GM23338 (cell line): ENCODE measurements at regions not wholly inside any gene's neighbourhood (a gene's known extent, or its start where the extent isn't known, plus 50 kb on each side); places are given as distances from the start of the nearest gene placed in this dataset.

Experiments
- ATAC-seq: fragments of 200-7000 bp; cut with Tn5 transposase; 3 replicates; pipeline ENCODE4 v1.9.1; 2020
- DNase-seq: peaks from one replicate; pipeline ENCODE4 v3.0.0-alpha.2; 2015; ENCODE audit warnings: low spot score
- H2AFZ ChIP-seq: fragments of 200-600 bp; sonication (generic); 2 replicates; pipeline ENCODE4 v1.8.0; 2016; ENCODE audit warnings: antibody characterized with exemption, mild to moderate bottlenecking, moderate library complexity
- H3F3A ChIP-seq: fragments of 200-600 bp; sonication (generic); replicated peaks from 2 replicates; pipeline ENCODE4 v1.8.0; 2017; ENCODE audit warnings: antibody characterized with exemption, mixed run types, low read depth
- H3K27ac ChIP-seq: fragments of 200-600 bp; sonication (generic); 2 replicates; pipeline ENCODE4 v1.6.1; 2016; ENCODE audit warnings: low read depth
- H3K27me3 ChIP-seq: fragments of 200-600 bp; sonication (generic); 2 replicates; pipeline ENCODE4 v1.8.0; 2016; ENCODE audit warnings: mild to moderate bottlenecking, mixed run types, moderate library complexity; ENCODE audit not compliant: insufficient read depth
- H3K36me3 ChIP-seq: fragments of 200-600 bp; sonication (generic); 2 replicates; pipeline ENCODE4 v1.8.0; 2016; ENCODE audit warnings: mild to moderate bottlenecking; ENCODE audit not compliant: insufficient read depth
- H3K4me1 ChIP-seq: fragments of 200-600 bp; sonication (generic); 2 replicates; pipeline ENCODE4 v1.8.0; 2016; ENCODE audit warnings: mild to moderate bottlenecking, moderate library complexity; ENCODE audit not compliant: insufficient read depth
- H3K4me2 ChIP-seq: fragments of 200-600 bp; sonication (generic); 2 replicates; pipeline ENCODE4 v1.7.1; 2017; ENCODE audit warnings: mixed run types
- H3K4me3 ChIP-seq: fragments of 200-600 bp; sonication (generic); 2 replicates; pipeline ENCODE4 v1.6.1; 2016; ENCODE audit warnings: mixed run types
- H3K79me2 ChIP-seq: fragments of 200-600 bp; sonication (generic); replicated peaks from 2 replicates; pipeline ENCODE4 v1.8.0; 2017; ENCODE audit warnings: mild to moderate bottlenecking; ENCODE audit not compliant: insufficient read depth
- H3K9me2 ChIP-seq: fragments of 200-600 bp; sonication (generic); 2 replicates; pipeline ENCODE4 v1.8.0; 2017; ENCODE audit not compliant: insufficient read depth
- H4K20me1 ChIP-seq: fragments of 200-600 bp; sonication (generic); replicated peaks from 2 replicates; pipeline ENCODE4 v1.8.0; 2017; ENCODE audit warnings: mild to moderate bottlenecking; ENCODE audit not compliant: insufficient read depth
- H3K27ac Mint-ChIP-seq: 2 replicates; pipeline ENCODE4 v1.8.0; 2020; ENCODE audit warnings: inconsistent platforms, mild to moderate bottlenecking, moderate library complexity, mixed read lengths
- H3K27me3 Mint-ChIP-seq: 3 replicates; pipeline ENCODE4 v1.8.0; 2022; ENCODE audit warnings: low read depth, mild to moderate bottlenecking, moderate library complexity, mixed read lengths, inconsistent platforms; ENCODE audit not compliant: insufficient read depth, poor library complexity
- H3K36me3 Mint-ChIP-seq: 3 replicates; pipeline ENCODE4 v1.8.0; 2021; ENCODE audit warnings: low read depth, mild to moderate bottlenecking, inconsistent platforms, moderate library complexity, mixed read lengths
- H3K4me1 Mint-ChIP-seq: 3 replicates; pipeline ENCODE4 v1.8.0; 2020; ENCODE audit warnings: mild to moderate bottlenecking, inconsistent platforms, mixed read lengths
- H3K4me3 Mint-ChIP-seq: 3 replicates; pipeline ENCODE4 v1.8.0; 2021; ENCODE audit warnings: moderate library complexity, mild to moderate bottlenecking, inconsistent platforms, mixed read lengths
- H3K9me3 Mint-ChIP-seq: 3 replicates; pipeline ENCODE4 v1.8.0; 2020; ENCODE audit warnings: moderate library complexity, mild to moderate bottlenecking, inconsistent platforms, mixed read lengths
- CREB1 ChIP-seq: fragments of 250-450 bp; sonication (Bioruptor Pico); IDR thresholded peaks from 2 replicates; pipeline ENCODE4 v1.5.0; 2020; ENCODE audit warnings: low read depth, mild to moderate bottlenecking, moderate library complexity
- CTCF ChIP-seq, 2 experiments: fragments of 200-600 bp in 1 of 2; sonication (generic) in 1 of 2; conservative IDR thresholded peaks; 2 replicates each; pipeline versions ENCODE4 v1.5.1 to v1.6.1; 2016 to 2017; ENCODE audit warnings: antibody characterized with exemption in 2 of 2, low read depth in 2 of 2, mild to moderate bottlenecking in 2 of 2, moderate library complexity in 1 of 2
- ETS1 ChIP-seq: IDR thresholded peaks from 2 replicates; pipeline ENCODE4 v1.6.1; 2016; ENCODE audit warnings: antibody characterized with exemption
- EZH2phosphoT487 ChIP-seq: fragments of 200-600 bp; sonication (generic); IDR thresholded peaks from one replicate; pipeline ENCODE4 v1.8.1; 2018; ENCODE audit warnings: antibody characterized with exemption; ENCODE audit not compliant: unreplicated experiment
- JUNB ChIP-seq: IDR thresholded peaks from one replicate; pipeline ENCODE4 v1.6.1; 2016; ENCODE audit warnings: antibody characterized with exemption; ENCODE audit not compliant: unreplicated experiment
- NANOG ChIP-seq: IDR thresholded peaks from 2 replicates; pipeline ENCODE4 v1.6.1; 2016; ENCODE audit warnings: antibody characterized with exemption, borderline replicate concordance
- POLR2AphosphoS5 ChIP-seq: IDR thresholded peaks from 2 replicates; pipeline ENCODE4 v1.6.1; 2016; ENCODE audit warnings: antibody characterized with exemption, low read depth
- REST ChIP-seq: IDR thresholded peaks from one replicate; pipeline ENCODE4 v1.6.1; 2018; ENCODE audit warnings: antibody characterized with exemption; ENCODE audit not compliant: unreplicated experiment
- STAT1 ChIP-seq: IDR thresholded peaks from one replicate; pipeline ENCODE4 v1.6.1; 2016; ENCODE audit warnings: antibody characterized with exemption; ENCODE audit not compliant: unreplicated experiment
- ZNF331 ChIP-seq: fragments of 250-450 bp; sonication (Bioruptor Pico); IDR thresholded peaks from 2 replicates; pipeline ENCODE4 v1.5.0; 2020; ENCODE audit warnings: low read depth, mild to moderate bottlenecking, moderate library complexity
- TF ChIP-seq, protein P1 (sequence below): fragments of 250-450 bp; sonication (Bioruptor Pico); IDR thresholded peaks from 2 replicates; pipeline ENCODE4 v1.5.0; 2020; ENCODE audit warnings: mild to moderate bottlenecking, moderate library complexity

DNA sequence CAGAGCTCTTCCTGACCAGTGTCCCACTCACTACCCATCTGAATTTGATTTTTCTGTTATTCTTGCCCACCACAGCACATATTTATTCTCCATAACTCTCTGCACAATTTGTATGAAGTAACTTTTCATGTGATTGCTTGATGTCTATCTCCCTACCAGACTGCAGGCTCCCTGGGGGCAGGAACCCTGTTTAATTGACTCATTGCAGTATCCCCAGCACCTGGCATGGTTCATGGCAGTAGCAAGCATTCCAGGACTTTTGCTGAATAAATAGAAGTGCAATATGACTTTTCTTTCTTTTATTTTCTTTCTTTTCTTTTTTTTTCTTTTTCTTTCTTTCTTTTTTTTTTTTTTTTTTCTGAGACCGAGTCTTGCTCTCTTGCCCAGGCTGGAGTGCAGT, 88.7 kb upstream of the XPO1 start:
- H4K20me1 ChIP-seq: no peaks in the 10 kb centered on the region
- no peaks in the 10 kb centered on the region for H3F3A ChIP-seq
- TF ChIP-seq REST (no peak), CREB1 (no peak), STAT1 (no peak), JUNB (no peak), CTCF (conservative IDR thresholded peaks at IDR 0.05; ENCODE audit: low read depth in 2 of 2) (no peak), ETS1 (no peak), ZNF331 (no peak), POLR2AphosphoS5 (no peak), NANOG (no peak), EZH2phosphoT487 (no peak)
- TF ChIP-seq, protein P1, sequence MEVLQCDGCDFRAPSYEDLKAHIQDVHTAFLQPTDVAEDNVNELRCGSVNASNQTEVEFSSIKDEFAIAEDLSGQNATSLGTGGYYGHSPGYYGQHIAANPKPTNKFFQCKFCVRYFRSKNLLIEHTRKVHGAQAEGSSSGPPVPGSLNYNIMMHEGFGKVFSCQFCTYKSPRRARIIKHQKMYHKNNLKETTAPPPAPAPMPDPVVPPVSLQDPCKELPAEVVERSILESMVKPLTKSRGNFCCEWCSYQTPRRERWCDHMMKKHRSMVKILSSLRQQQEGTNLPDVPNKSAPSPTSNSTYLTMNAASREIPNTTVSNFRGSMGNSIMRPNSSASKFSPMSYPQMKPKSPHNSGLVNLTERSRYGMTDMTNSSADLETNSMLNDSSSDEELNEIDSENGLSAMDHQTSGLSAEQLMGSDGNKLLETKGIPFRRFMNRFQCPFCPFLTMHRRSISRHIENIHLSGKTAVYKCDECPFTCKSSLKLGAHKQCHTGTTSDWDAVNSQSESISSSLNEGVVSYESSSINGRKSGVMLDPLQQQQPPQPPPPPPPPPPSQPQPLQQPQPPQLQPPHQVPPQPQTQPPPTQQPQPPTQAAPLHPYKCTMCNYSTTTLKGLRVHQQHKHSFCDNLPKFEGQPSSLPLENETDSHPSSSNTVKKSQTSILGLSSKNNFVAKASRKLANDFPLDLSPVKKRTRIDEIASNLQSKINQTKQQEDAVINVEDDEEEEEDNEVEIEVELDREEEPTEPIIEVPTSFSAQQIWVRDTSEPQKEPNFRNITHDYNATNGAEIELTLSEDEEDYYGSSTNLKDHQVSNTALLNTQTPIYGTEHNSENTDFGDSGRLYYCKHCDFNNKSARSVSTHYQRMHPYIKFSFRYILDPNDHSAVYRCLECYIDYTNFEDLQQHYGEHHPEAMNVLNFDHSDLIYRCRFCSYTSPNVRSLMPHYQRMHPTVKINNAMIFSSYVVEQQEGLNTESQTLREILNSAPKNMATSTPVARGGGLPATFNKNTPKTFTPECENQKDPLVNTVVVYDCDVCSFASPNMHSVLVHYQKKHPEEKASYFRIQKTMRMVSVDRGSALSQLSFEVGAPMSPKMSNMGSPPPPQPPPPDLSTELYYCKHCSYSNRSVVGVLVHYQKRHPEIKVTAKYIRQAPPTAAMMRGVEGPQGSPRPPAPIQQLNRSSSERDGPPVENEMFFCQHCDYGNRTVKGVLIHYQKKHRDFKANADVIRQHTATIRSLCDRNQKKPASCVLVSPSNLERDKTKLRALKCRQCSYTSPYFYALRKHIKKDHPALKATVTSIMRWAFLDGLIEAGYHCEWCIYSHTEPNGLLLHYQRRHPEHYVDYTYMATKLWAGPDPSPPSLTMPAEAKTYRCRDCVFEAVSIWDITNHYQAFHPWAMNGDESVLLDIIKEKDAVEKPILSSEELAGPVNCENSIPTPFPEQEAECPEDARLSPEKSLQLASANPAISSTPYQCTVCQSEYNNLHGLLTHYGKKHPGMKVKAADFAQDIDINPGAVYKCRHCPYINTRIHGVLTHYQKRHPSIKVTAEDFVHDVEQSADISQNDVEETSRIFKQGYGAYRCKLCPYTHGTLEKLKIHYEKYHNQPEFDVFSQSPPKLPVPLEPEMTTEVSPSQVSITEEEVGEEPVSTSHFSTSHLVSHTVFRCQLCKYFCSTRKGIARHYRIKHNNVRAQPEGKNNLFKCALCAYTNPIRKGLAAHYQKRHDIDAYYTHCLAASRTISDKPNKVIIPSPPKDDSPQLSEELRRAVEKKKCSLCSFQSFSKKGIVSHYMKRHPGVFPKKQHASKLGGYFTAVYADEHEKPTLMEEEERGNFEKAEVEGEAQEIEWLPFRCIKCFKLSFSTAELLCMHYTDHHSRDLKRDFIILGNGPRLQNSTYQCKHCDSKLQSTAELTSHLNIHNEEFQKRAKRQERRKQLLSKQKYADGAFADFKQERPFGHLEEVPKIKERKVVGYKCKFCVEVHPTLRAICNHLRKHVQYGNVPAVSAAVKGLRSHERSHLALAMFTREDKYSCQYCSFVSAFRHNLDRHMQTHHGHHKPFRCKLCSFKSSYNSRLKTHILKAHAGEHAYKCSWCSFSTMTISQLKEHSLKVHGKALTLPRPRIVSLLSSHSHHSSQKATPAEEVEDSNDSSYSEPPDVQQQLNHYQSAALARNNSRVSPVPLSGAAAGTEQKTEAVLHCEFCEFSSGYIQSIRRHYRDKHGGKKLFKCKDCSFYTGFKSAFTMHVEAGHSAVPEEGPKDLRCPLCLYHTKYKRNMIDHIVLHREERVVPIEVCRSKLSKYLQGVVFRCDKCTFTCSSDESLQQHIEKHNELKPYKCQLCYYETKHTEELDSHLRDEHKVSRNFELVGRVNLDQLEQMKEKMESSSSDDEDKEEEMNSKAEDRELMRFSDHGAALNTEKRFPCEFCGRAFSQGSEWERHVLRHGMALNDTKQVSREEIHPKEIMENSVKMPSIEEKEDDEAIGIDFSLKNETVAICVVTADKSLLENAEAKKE (CRISPR knock-in tag): no peak
- no peak overlapping the region for H3K4me2 ChIP-seq
- peaks cover 2% of the 10 kb centered on the region for H3K27me3 Mint-ChIP-seq
- no peaks in the 10 kb centered on the region for H3K27me3 ChIP-seq
- ATAC-seq (no peak), DNase-seq (no peak)
- H3K4me1 Mint-ChIP-seq: 0 out of 3 replicates have a peak, but pooled peaks cover 3% of the 10 kb centered on the region
- H2AFZ ChIP-seq: no peak overlapping the region
- H3K4me3 ChIP-seq: no peak overlapping the region
- H3K4me1 ChIP-seq: no peaks in the 10 kb centered on the region
- H3K4me3 Mint-ChIP-seq: no peak overlapping the region
- no peaks in the 10 kb centered on the region; the same call in 1 of the 2 replicates for H3K36me3 ChIP-seq
- no peaks in the 10 kb centered on the region for H3K79me2 ChIP-seq
- H3K27ac Mint-ChIP-seq: no peak overlapping the region
- H3K9me2 ChIP-seq: no peaks in the 10 kb centered on the region; the same call in 1 of the 2 replicates
- no peaks in the 10 kb centered on the region; the same call in 2 of the 3 replicates for H3K9me3 Mint-ChIP-seq
- H3K36me3 Mint-ChIP-seq: no peaks in the 10 kb centered on the region; the same call in 2 of the 3 replicates
- no peak overlapping the region for H3K27ac ChIP-seq
